ENCODE measurements at regions not wholly inside any gene's neighbourhood (a gene's known extent, or its start where the extent isn't known, plus 50 kb on each side); places are given as distances from the start of the nearest gene placed in this dataset.

DNA sequence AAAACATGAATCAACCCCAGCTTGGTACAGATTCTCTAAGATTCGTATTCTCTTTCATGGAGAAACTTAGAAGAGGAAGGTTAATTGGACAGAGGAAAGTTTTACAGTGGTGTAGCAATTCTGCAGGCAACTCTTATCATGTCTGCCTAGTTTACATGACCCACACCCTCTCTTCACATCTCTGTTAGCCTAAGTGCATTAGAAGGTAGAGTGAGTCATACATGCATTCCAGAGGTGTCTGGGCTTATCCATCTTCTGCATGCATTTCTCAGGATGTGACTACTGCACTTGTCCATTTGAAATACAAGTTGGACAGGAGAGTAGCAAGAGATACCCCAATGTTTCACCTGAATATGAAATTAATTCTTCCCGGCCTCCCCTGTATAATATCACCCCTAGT, 578.4 kb upstream of the NCAM2 start:
- TF ChIP-seq CTCF (IDR thresholded peaks at IDR 0.05) (no peak), TCF7L2 (IDR thresholded peaks at IDR 0.05; ENCODE audit: low read depth, low read length) (no peak)
- TF ChIP-seq, protein P1, sequence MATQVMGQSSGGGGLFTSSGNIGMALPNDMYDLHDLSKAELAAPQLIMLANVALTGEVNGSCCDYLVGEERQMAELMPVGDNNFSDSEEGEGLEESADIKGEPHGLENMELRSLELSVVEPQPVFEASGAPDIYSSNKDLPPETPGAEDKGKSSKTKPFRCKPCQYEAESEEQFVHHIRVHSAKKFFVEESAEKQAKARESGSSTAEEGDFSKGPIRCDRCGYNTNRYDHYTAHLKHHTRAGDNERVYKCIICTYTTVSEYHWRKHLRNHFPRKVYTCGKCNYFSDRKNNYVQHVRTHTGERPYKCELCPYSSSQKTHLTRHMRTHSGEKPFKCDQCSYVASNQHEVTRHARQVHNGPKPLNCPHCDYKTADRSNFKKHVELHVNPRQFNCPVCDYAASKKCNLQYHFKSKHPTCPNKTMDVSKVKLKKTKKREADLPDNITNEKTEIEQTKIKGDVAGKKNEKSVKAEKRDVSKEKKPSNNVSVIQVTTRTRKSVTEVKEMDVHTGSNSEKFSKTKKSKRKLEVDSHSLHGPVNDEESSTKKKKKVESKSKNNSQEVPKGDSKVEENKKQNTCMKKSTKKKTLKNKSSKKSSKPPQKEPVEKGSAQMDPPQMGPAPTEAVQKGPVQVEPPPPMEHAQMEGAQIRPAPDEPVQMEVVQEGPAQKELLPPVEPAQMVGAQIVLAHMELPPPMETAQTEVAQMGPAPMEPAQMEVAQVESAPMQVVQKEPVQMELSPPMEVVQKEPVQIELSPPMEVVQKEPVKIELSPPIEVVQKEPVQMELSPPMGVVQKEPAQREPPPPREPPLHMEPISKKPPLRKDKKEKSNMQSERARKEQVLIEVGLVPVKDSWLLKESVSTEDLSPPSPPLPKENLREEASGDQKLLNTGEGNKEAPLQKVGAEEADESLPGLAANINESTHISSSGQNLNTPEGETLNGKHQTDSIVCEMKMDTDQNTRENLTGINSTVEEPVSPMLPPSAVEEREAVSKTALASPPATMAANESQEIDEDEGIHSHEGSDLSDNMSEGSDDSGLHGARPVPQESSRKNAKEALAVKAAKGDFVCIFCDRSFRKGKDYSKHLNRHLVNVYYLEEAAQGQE (IDR thresholded peaks at IDR 0.05; ENCODE audit: insufficient read depth in 1 of 2, low read depth in 2 of 2, low read length in 1 of 2), result no peak
